ENCODE measurements at regions not wholly inside any gene's neighbourhood (a gene's known extent, or its start where the extent isn't known, plus 50 kb on each side); places are given as distances from the start of the nearest gene placed in this dataset.

DNA sequence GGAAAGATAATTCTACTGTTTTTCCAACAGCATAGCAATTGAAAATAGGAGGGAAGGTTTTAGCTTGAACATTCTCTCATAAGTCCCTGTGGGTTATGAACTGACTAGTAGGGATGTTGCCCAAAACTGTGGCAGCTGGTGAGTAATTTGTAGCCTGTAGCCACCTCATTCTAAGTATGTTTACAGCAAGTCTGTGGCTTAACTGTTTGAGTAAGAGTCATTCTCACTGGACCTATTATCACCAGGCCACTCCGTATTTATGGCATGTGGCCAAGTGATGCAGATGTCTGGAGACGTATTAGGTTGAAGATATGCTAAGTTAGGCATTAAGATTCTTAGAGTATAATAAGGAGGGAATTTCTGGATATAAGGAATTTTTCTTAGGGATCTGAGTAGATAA, 458.3 kb downstream of the ETNK1 start:
- H2BK15ac ChIP-seq (ENCODE audit: low read depth, low read length), result no peak overlapping the region
- no peak overlapping the region for H2AFZ ChIP-seq (replicated peaks; ENCODE audit: low read length, poor library complexity)
- no peak overlapping the region for H2AK9ac ChIP-seq (replicated peaks; ENCODE audit: low read depth, low read length, poor library complexity)
- H3K18ac ChIP-seq (ENCODE audit: low read depth, low read length), result no peak overlapping the region
- no peaks in the 10 kb centered on the region for H3K9me1 ChIP-seq (ENCODE audit: insufficient read depth, low read length)
- CTCF ChIA-PET, result no interaction called here
- H3K36me3 ChIP-seq (ENCODE audit: control insufficient read depth, insufficient read depth, low read length), result no peaks in the 10 kb centered on the region
- H3K23ac ChIP-seq (ENCODE audit: low read depth, low read length), result no peak overlapping the region
- H3K4ac ChIP-seq (ENCODE audit: low read depth, low read length), result no peak overlapping the region
- intact Hi-C loops (cut with micrococcal nuclease) (no loop called here), dilution Hi-C loops (cut with HindIII; ENCODE audit: low sequenced_read_pairs, unreplicated experiment) (no loop called here), in situ Hi-C loops (cut with MboI; ENCODE audit: low sequenced_read_pairs) (no loop called here)
- ATAC-seq (ENCODE audit: low read depth) (peak; percentile 72), DNase-seq (peak; percentile 92)
- H3K27me3 ChIP-seq (ENCODE audit: control insufficient read depth, insufficient read depth, low read length), result no peaks in the 10 kb centered on the region
- H4K8ac ChIP-seq (ENCODE audit: low read depth in 2 of 2, low read length in 2 of 2), result no peak overlapping the region
- H4K5ac ChIP-seq (ENCODE audit: low read depth, low read length), result no peak overlapping the region
- no peak overlapping the region for H3K56ac ChIP-seq (ENCODE audit: extremely low read depth, insufficient read depth, low read length)
- H2AK5ac ChIP-seq (ENCODE audit: low read depth, low read length), result no peak overlapping the region
- H2BK20ac ChIP-seq (ENCODE audit: low read depth, low read length), result no peak overlapping the region
- TF ChIP-seq MAZ (IDR thresholded peaks at IDR 0.05; ENCODE audit: borderline replicate concordance, low read depth, low read length), result no peak
- peak; percentile 52; the same call in 1 of the 2 replicates for TF ChIP-seq CEBPB (IDR thresholded peaks at IDR 0.05; ENCODE audit: low read depth, low read length)
- peak; percentile 13; the same call in 1 of the 2 replicates for TF ChIP-seq BHLHE40 (IDR thresholded peaks at IDR 0.05; ENCODE audit: low read depth, low read length)
- peak; percentile 44; the same call in 1 of the 2 replicates for TF ChIP-seq FOS (IDR thresholded peaks at IDR 0.05; ENCODE audit: low read depth, low read length)
- TF ChIP-seq, protein P1, sequence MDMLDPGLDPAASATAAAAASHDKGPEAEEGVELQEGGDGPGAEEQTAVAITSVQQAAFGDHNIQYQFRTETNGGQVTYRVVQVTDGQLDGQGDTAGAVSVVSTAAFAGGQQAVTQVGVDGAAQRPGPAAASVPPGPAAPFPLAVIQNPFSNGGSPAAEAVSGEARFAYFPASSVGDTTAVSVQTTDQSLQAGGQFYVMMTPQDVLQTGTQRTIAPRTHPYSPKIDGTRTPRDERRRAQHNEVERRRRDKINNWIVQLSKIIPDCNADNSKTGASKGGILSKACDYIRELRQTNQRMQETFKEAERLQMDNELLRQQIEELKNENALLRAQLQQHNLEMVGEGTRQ (IDR thresholded peaks at IDR 0.05; ENCODE audit: low read depth, low read length), result no peak
- no peak overlapping the region for H2BK120ac ChIP-seq (ENCODE audit: low read depth, low read length)
- WGBS, 2 experiments (ENCODE audit: extremely low coverage in 2 of 2, insufficient read length in 1 of 2), result no CpG with 5 or more reads among the region's 2 CpGs
- no TSS peak for BruUV-seq (replicated peaks)
- H3K9me3 ChIP-seq (ENCODE audit: control insufficient read depth, insufficient read depth, low read length), result no peaks in the 10 kb centered on the region
- H4K20me1 ChIP-seq (ENCODE audit: insufficient read depth, low read length), result no peaks in the 10 kb centered on the region
- no peak overlapping the region for H3K27ac ChIP-seq (ENCODE audit: insufficient read depth, low read length)
- no peaks in the 10 kb centered on the region; the same call in 1 of the 2 replicates for H3K4me1 ChIP-seq (ENCODE audit: control insufficient read depth, insufficient read depth, low read length)
- H3K4me3 ChIP-seq (ENCODE audit: insufficient read depth, low read depth, low read length), result no peak overlapping the region
- no peak overlapping the region for H3K9ac ChIP-seq (ENCODE audit: low read depth, low read length)
- POLR2A ChIA-PET (ENCODE audit: unreplicated experiment), result no interaction called here
- no peak overlapping the region for H2BK5ac ChIP-seq (ENCODE audit: low read depth, low read length, poor library complexity, severe bottlenecking)
- H3K14ac ChIP-seq (replicated peaks; ENCODE audit: low read depth, low read length), result no peak overlapping the region
- H3K79me1 ChIP-seq (ENCODE audit: low read depth in 1 of 2, low read length in 2 of 2), result no peaks in the 10 kb centered on the region
- no peak overlapping the region for H4K91ac ChIP-seq (ENCODE audit: insufficient read depth, low read depth, low read length)
- no peak overlapping the region for H3K4me2 ChIP-seq (ENCODE audit: low read depth, low read length)
